Muscle of arm (tissue), 1 donor: ENCODE measurements at regions not wholly inside any gene's neighbourhood (a gene's known extent, or its start where the extent isn't known, plus 50 kb on each side); places are given as distances from the start of the nearest gene placed in this dataset.
A peak's percentile ranks its signal among the peaks of the same experiment; 100 is the strongest.

Experiments used
- DNase-seq: peaks from one replicate; pipeline ENCODE4 v3.0.0-alpha.2; 2013

- no peak for DNase-seq
These were observed 298.7 kb upstream of the CLNK start for GRCh38 chr4:10983268-10983667.

- DNase-seq: no peak
These were observed 297.7 kb upstream of the CLNK start for GRCh38 chr4:10982305-10982704.

GRCh38 chr4:10981576-10981975 lies 297.0 kb upstream of the CLNK start:
- no peak for DNase-seq

- peak; percentile 52 for DNase-seq
These were observed 296.5 kb upstream of the CLNK start for GRCh38 chr4:10981096-10981495.

GRCh38 chr4:10979032-10979431 lies 294.5 kb upstream of the CLNK start:
- DNase-seq: no peak

- no peak for DNase-seq
These were observed 293.0 kb upstream of the CLNK start for GRCh38 chr4:10977534-10977933.

GRCh38 chr4:10974371-10974770 lies 289.8 kb upstream of the CLNK start:
- DNase-seq: no peak

- DNase-seq: no peak
These were observed 289.1 kb upstream of the CLNK start for GRCh38 chr4:10973686-10974085.

- DNase-seq: no peak
These were observed 287.3 kb upstream of the CLNK start for GRCh38 chr4:10971800-10972401.

GRCh38 chr4:10965196-10965595 lies 280.6 kb upstream of the CLNK start:
- DNase-seq: no peak

GRCh38 chr4:10963958-10964703 lies 279.6 kb upstream of the CLNK start:
- no peak for DNase-seq

- peak; percentile 41 for DNase-seq
These were observed 278.7 kb upstream of the CLNK start for GRCh38 chr4:10963241-10963640.

GRCh38 chr4:10962246-10962645 lies 277.7 kb upstream of the CLNK start:
- no peak for DNase-seq

- DNase-seq: no peak
These were observed 275.8 kb upstream of the CLNK start for GRCh38 chr4:10960389-10960788.

GRCh38 chr4:10959586-10959985 lies 275.0 kb upstream of the CLNK start:
- peak; percentile 47 for DNase-seq

GRCh38 chr4:10958226-10958856 lies 273.8 kb upstream of the CLNK start:
- no peak for DNase-seq

- DNase-seq: no peak
These were observed 266.7 kb upstream of the CLNK start for GRCh38 chr4:10951306-10951705.

GRCh38 chr4:10949039-10949733 lies 264.6 kb upstream of the CLNK start:
- no peak for DNase-seq

GRCh38 chr4:10947898-10948297 lies 263.3 kb upstream of the CLNK start:
- DNase-seq: no peak

- DNase-seq: no peak
These were observed 259.8 kb upstream of the CLNK start for GRCh38 chr4:10944321-10944720.

- DNase-seq: no peak
These were observed 257.6 kb upstream of the CLNK start for GRCh38 chr4:10942156-10942555.

- DNase-seq: no peak
These were observed 245.2 kb upstream of the CLNK start for GRCh38 chr4:10929818-10930217.

GRCh38 chr4:10925996-10926395 lies 241.4 kb upstream of the CLNK start:
- no peak for DNase-seq
